Neural progenitor cell (in vitro differentiated cells): ENCODE measurements at regions not wholly inside any gene's neighbourhood (a gene's known extent, or its start where the extent isn't known, plus 50 kb on each side); places are given as distances from the start of the nearest gene placed in this dataset.

Experiments
- DNase-seq: peaks from one replicate; pipeline ENCODE4 v3.0.0-alpha.2; 2016; ENCODE audit warnings: low spot score
- H2AFZ ChIP-seq: fragments of 200-600 bp; sonication (generic); replicated peaks from 2 replicates; pipeline ENCODE4 v1.6.1; 2016; ENCODE audit warnings: antibody characterized with exemption
- H3F3A ChIP-seq: fragments of 200-600 bp; sonication (generic); 2 replicates; pipeline ENCODE4 v1.6.1; 2016; ENCODE audit warnings: antibody characterized with exemption, low read depth
- H3K27ac ChIP-seq: fragments of 200-600 bp; sonication (generic); 2 replicates; pipeline ENCODE4 v1.5.1; 2016; ENCODE audit warnings: mild to moderate bottlenecking
- H3K27me3 ChIP-seq: fragments of 200-600 bp; sonication (generic); 2 replicates; pipeline ENCODE4 v1.6.1; 2016; ENCODE audit warnings: mild to moderate bottlenecking, moderate library complexity
- H3K36me3 ChIP-seq: fragments of 200-600 bp; sonication (generic); 2 replicates; pipeline ENCODE4 v1.5.1; 2016
- H3K4me1 ChIP-seq: fragments of 200-600 bp; sonication (generic); 2 replicates; pipeline ENCODE4 v1.6.1; 2016; ENCODE audit warnings: mixed run types
- H3K4me2 ChIP-seq: fragments of 200-600 bp; sonication (generic); 2 replicates; pipeline ENCODE4 v1.6.1; 2016
- H3K4me3 ChIP-seq: fragments of 200-600 bp; sonication (generic); 2 replicates; pipeline ENCODE4 v1.5.1; 2016
- H3K79me2 ChIP-seq: fragments of 200-600 bp; sonication (generic); 2 replicates; pipeline ENCODE4 v1.6.1; 2016; ENCODE audit warnings: low read depth
- H3K9ac ChIP-seq: fragments of 200-600 bp; sonication (generic); 2 replicates; pipeline ENCODE4 v1.6.1; 2016
- H3K9me3 ChIP-seq: fragments of 200-600 bp; sonication (generic); 2 replicates; pipeline ENCODE4 v1.5.1; 2016; ENCODE audit warnings: low read depth
- H4K20me1 ChIP-seq: fragments of 200-600 bp; sonication (generic); 2 replicates; pipeline ENCODE4 v1.6.1; 2016; ENCODE audit warnings: low read depth
- H3K27ac Mint-ChIP-seq: 3 replicates; pipeline ENCODE4 v1.8.0; 2021; ENCODE audit warnings: mixed read lengths
- H3K27me3 Mint-ChIP-seq: 2 replicates; pipeline ENCODE4 v1.8.0; 2022; ENCODE audit warnings: low read depth, mild to moderate bottlenecking, inconsistent platforms, moderate library complexity, mixed read lengths; ENCODE audit not compliant: insufficient read depth
- H3K36me3 Mint-ChIP-seq: 3 replicates; pipeline ENCODE4 v1.8.0; 2021; ENCODE audit warnings: mixed read lengths
- H3K4me1 Mint-ChIP-seq: 3 replicates; pipeline ENCODE4 v1.8.0; 2021; ENCODE audit warnings: mixed read lengths
- H3K4me3 Mint-ChIP-seq: 3 replicates; pipeline ENCODE4 v1.8.0; 2021; ENCODE audit warnings: mild to moderate bottlenecking, moderate library complexity, mixed read lengths
- H3K9me3 Mint-ChIP-seq: 3 replicates; pipeline ENCODE4 v1.8.0; 2020; ENCODE audit warnings: mixed read lengths
- CTCF ChIP-seq: fragments of 200-600 bp; sonication (generic); IDR thresholded peaks from 2 replicates; pipeline ENCODE4 v1.5.1; 2017; ENCODE audit warnings: antibody characterized with exemption, mild to moderate bottlenecking
- EZH2 ChIP-seq: fragments of 200-600 bp; sonication (generic); IDR thresholded peaks from 2 replicates; pipeline ENCODE4 v1.6.1; 2017; ENCODE audit warnings: antibody characterized with exemption, mild to moderate bottlenecking, moderate library complexity
- EZH2phosphoT487 ChIP-seq: fragments of 200-600 bp; sonication (generic); IDR thresholded peaks from 2 replicates; pipeline ENCODE4 v1.6.1; 2017; ENCODE audit warnings: antibody characterized with exemption

DNA sequence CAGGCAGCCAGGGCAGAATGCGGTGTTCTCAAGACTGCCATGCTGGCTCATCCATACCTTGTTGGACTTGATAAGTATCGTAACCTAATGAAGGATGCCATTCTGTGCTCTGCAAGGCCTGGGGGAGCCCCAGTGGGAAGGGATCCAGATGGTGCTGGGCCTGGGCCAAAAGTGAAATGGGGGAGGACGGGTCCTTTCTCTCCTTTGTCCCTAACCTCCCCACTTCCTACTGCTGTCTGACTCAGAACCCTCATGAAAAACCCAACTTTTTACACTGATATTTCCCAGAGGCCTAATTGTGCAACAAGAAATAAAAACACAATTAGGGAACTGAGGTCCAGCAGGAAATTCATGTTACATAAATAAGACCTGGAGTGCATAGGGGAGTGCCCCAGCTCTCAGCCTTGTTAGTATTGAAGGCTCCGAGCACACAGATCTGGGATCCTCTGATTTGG, 193.7 kb upstream of the SVIL start:
- Histone ChIP-seq H2AFZ (no peak overlapping the region), H3K79me2 (no peaks in the 10 kb centered on the region), H3K4me3 (no peak overlapping the region), H3K9ac (no peak overlapping the region), H3K9me3 (no peaks in the 10 kb centered on the region), H3K36me3 (no peaks in the 10 kb centered on the region), H4K20me1 (no peaks in the 10 kb centered on the region), H3K27me3 (no peaks in the 10 kb centered on the region), H3K4me2 (no peak overlapping the region), H3K27ac (no peak overlapping the region), H3K4me1 (no peaks in the 10 kb centered on the region), H3F3A (no peaks in the 10 kb centered on the region)
- Mint-ChIP-seq H3K36me3 (no peaks in the 10 kb centered on the region), H3K27ac (no peak overlapping the region), H3K9me3 (peaks cover 2% of the 10 kb centered on the region), H3K27me3 (peaks cover 5% of the 10 kb centered on the region), H3K4me1 (no peaks in the 10 kb centered on the region), H3K4me3 (no peak overlapping the region)
- TF ChIP-seq EZH2phosphoT487 = no peak
- TF ChIP-seq EZH2 = no peak
- no peak for TF ChIP-seq CTCF
- no peak for DNase-seq

GRCh38 chr10:29827512-29827911, 192.7 kb upstream of the SVIL start:
- no peak overlapping the region for H2AFZ ChIP-seq
- no peaks in the 10 kb centered on the region for H3K27me3 ChIP-seq
- Mint-ChIP-seq H3K27me3 (peaks cover 3% of the 10 kb centered on the region), H3K4me1 (no peaks in the 10 kb centered on the region), H3K27ac (no peak overlapping the region), H3K9me3 (peaks cover 2% of the 10 kb centered on the region), H3K36me3 (no peaks in the 10 kb centered on the region), H3K4me3 (no peak overlapping the region)
- H3K4me3 ChIP-seq = no peak overlapping the region
- no peak for TF ChIP-seq EZH2phosphoT487
- TF ChIP-seq CTCF = no peak
- no peak for TF ChIP-seq EZH2
- DNase-seq = no peak
- H3K36me3 ChIP-seq = no peaks in the 10 kb centered on the region
- no peaks in the 10 kb centered on the region for H4K20me1 ChIP-seq
- H3K4me2 ChIP-seq = no peak overlapping the region
- no peak overlapping the region for H3K9ac ChIP-seq
- no peak overlapping the region for H3K27ac ChIP-seq
- H3K79me2 ChIP-seq = no peaks in the 10 kb centered on the region
- no peaks in the 10 kb centered on the region for H3K4me1 ChIP-seq
- H3K9me3 ChIP-seq = no peaks in the 10 kb centered on the region
- no peaks in the 10 kb centered on the region for H3F3A ChIP-seq

- Histone ChIP-seq H4K20me1 (no peaks in the 10 kb centered on the region), H2AFZ (no peak overlapping the region), H3K27me3 (no peaks in the 10 kb centered on the region), H3K9me3 (no peaks in the 10 kb centered on the region), H3K4me3 (no peak overlapping the region), H3K9ac (no peak overlapping the region), H3K36me3 (no peaks in the 10 kb centered on the region), H3F3A (no peaks in the 10 kb centered on the region), H3K4me1 (no peaks in the 10 kb centered on the region), H3K4me2 (no peak overlapping the region), H3K79me2 (no peaks in the 10 kb centered on the region), H3K27ac (no peak overlapping the region)
- DNase-seq = no peak
- TF ChIP-seq CTCF (no peak), EZH2phosphoT487 (no peak), EZH2 (no peak)
- Mint-ChIP-seq H3K27me3 (peaks cover 3% of the 10 kb centered on the region), H3K4me1 (no peaks in the 10 kb centered on the region), H3K27ac (no peak overlapping the region), H3K36me3 (no peaks in the 10 kb centered on the region), H3K4me3 (no peak overlapping the region), H3K9me3 (peaks cover 2% of the 10 kb centered on the region)
Observed at GRCh38 chr10:29826801-29827450, 192.2 kb upstream of the SVIL start.
